Suprapubic skin (tissue), 4 donors: ENCODE measurements at regions not wholly inside any gene's neighbourhood (a gene's known extent, or its start where the extent isn't known, plus 50 kb on each side); places are given as distances from the start of the nearest gene placed in this dataset.

ENCODE experiments used
- POLR2A ChIP-seq, 2 donors: fragments of 450-650 bp; IDR thresholded peaks; one replicate each; pipeline ENCODE4 v1.6.1; 2017; ENCODE audit warnings: antibody characterized with exemption in 2 of 2, mild to moderate bottlenecking in 2 of 2, moderate library complexity in 2 of 2
- POLR2AphosphoS5 ChIP-seq, 3 donors: sonication (generic); formaldehyde crosslinking; IDR thresholded peaks; one replicate each; pipeline ENCODE4 v1.6.1; 2017; ENCODE audit warnings: antibody characterized with exemption in 3 of 3
- TF ChIP-seq, protein P1 (sequence below), 2 donors: fragments of 200-600 bp in 1 of 2; fragments of 450-650 bp in 1 of 2; sonication (generic) in 1 of 2; IDR thresholded peaks; one replicate each; pipeline ENCODE4 v1.5.1; 2016 to 2019; ENCODE audit warnings: antibody characterized with exemption in 2 of 2, mild to moderate bottlenecking in 1 of 2, moderate library complexity in 1 of 2

DNA sequence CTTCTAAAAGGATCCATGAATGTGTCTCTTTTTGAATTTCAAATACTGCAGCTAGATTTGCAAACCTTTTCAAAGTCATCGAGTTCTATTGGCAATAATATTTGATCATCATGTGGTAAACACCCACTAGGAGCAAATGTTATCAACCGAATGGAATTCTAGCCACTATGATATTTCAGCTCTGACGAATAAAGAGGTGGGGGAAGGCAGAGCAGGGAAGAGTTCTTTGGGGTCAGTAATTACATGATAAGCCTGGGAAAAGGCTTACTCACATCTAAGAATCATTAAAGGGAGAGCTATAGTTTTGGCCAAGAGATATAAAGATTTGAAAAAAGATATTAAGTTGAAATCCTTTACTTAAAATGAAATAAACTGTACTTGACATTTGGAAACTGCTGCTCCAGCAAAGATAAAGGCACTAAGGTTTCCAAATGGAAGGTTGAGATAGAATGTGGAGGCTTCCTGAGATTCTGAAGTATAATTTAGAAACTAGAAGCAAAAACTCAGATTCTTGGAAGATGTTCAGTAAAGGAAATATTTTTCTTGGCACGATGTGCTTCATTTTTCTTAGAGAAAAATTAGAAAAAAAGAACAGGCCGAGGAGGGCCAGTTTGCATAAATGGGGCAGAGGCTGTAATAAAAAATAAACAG, 104.7 kb upstream of the ARHGAP28 start:
- TF ChIP-seq, protein P1, sequence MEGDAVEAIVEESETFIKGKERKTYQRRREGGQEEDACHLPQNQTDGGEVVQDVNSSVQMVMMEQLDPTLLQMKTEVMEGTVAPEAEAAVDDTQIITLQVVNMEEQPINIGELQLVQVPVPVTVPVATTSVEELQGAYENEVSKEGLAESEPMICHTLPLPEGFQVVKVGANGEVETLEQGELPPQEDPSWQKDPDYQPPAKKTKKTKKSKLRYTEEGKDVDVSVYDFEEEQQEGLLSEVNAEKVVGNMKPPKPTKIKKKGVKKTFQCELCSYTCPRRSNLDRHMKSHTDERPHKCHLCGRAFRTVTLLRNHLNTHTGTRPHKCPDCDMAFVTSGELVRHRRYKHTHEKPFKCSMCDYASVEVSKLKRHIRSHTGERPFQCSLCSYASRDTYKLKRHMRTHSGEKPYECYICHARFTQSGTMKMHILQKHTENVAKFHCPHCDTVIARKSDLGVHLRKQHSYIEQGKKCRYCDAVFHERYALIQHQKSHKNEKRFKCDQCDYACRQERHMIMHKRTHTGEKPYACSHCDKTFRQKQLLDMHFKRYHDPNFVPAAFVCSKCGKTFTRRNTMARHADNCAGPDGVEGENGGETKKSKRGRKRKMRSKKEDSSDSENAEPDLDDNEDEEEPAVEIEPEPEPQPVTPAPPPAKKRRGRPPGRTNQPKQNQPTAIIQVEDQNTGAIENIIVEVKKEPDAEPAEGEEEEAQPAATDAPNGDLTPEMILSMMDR (IDR thresholded peaks at IDR 0.05) = peak in 1 of 2 donors; percentile 4
- no peak for TF ChIP-seq POLR2A (IDR thresholded peaks at IDR 0.05)
- no peak for TF ChIP-seq POLR2AphosphoS5 (IDR thresholded peaks at IDR 0.05)
